ENCODE measurements at regions not wholly inside any gene's neighbourhood (a gene's known extent, or its start where the extent isn't known, plus 50 kb on each side); places are given as distances from the start of the nearest gene placed in this dataset.

DNA sequence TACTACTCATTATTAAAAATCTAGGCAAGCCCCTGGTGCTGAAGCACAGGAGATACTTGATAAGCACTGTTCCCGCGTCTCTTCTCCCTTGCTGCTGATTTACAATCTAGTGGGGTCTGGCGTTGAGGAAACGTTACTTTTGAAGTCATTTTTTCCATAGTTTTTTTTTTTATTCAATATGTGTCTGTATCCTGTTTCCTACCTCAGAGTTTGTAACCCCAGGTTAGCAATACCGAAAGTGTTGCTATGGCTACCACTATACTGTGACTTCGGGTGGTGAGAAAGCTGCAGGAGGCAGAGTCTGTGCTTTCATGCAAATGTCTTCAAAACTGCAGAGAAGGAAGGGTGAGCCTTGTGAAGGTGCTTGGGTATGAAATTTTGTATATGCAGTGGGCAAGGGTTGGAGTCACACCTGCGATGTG is 458.8 kb upstream of the GHITM start:
- H3K4me2 ChIP-seq (replicated peaks; ENCODE audit: extremely low read depth, low read length, poor library complexity, severe bottlenecking): no peak overlapping the region
- no peak overlapping the region for H3K27ac Mint-ChIP-seq

DNA sequence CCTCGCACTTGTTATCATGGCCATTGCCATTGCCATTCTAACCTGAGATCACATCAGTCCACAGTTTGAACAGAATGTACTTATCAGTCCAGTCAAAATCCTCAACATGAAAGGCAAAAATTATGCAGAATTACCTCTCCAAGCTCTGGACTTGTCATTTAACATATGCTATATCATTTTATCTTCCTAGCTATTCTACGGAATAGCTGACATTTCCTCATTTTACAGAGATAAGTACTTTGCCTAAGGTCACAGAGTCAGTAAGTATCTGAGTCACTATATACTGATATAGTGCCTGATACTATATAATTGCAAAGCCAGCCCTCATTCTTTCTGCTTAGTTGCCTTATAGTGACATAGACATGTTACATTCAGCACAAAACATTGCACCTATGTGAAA is 456.9 kb upstream of the GHITM start:
- Histone ChIP-seq H3K36me3 (replicated peaks in 1 of 2; ENCODE audit: control insufficient read depth in 1 of 2, insufficient read depth in 2 of 2, low read length in 2 of 2) (no peaks in the 10 kb centered on the region), H3K4me1 (ENCODE audit: control insufficient read depth in 1 of 2, insufficient read depth in 2 of 2, low read length in 2 of 2) (no peaks in the 10 kb centered on the region), H3K79me2 (ENCODE audit: insufficient read depth, low read length) (no peaks in the 10 kb centered on the region), H3K9me3 (replicated peaks in 1 of 2; ENCODE audit: control insufficient read depth in 1 of 2, insufficient read depth in 1 of 2, low read length in 2 of 2) (no peaks in the 10 kb centered on the region), H3K4me3 (replicated peaks in 1 of 3; ENCODE audit: low read depth in 2 of 3, low read length in 3 of 3) (no peak overlapping the region), H3K4me2 (replicated peaks; ENCODE audit: extremely low read depth, low read length, poor library complexity, severe bottlenecking) (no peak overlapping the region), H3K27ac (ENCODE audit: low read depth in 1 of 2, low read length in 2 of 2) (no peak overlapping the region), H2AFZ (ENCODE audit: insufficient read depth, low read depth, low read length, poor library complexity, severe bottlenecking) (no peak overlapping the region), H3K9ac (ENCODE audit: insufficient read depth, low read length, poor library complexity, severe bottlenecking) (no peak overlapping the region), H4K20me1 (ENCODE audit: insufficient read depth, low read length) (no peaks in the 10 kb centered on the region), H3K27me3 (ENCODE audit: control insufficient read depth in 2 of 2, insufficient read depth in 2 of 2, low read length in 2 of 2) (no peaks in the 10 kb centered on the region)
- H3K9me3 Mint-ChIP-seq: peaks cover 0 to 6% (median 0%) of the 10 kb centered on the region in 7 donors
- H3K36me3 Mint-ChIP-seq: no peaks in the 10 kb centered on the region
- no peak for DNase-seq
- H3K27ac Mint-ChIP-seq: no peak overlapping the region
- WGBS (ENCODE audit: insufficient coverage): 100% methylated on average over 1 of the region's 2 CpGs
- H3K4me1 Mint-ChIP-seq: no peaks in the 10 kb centered on the region
- intact Hi-C loops (cut with micrococcal nuclease): no loop called here
- no peak for TF ChIP-seq CTCF (IDR thresholded peaks at IDR 0.05)
- H3K27me3 Mint-ChIP-seq (ENCODE audit: low read depth in 3 of 3): no peaks in the 10 kb centered on the region
- H3K4me3 Mint-ChIP-seq: no peak overlapping the region

More for the DNA sequence above, 458.8 kb upstream of the GHITM start:
- DNase-seq: no peak
- Histone ChIP-seq H3K9me3 (replicated peaks in 1 of 2; ENCODE audit: control insufficient read depth in 1 of 2, insufficient read depth in 1 of 2, low read length in 2 of 2) (no peaks in the 10 kb centered on the region), H3K27me3 (ENCODE audit: control insufficient read depth in 2 of 2, insufficient read depth in 2 of 2, low read length in 2 of 2) (no peaks in the 10 kb centered on the region), H4K20me1 (ENCODE audit: insufficient read depth, low read length) (no peaks in the 10 kb centered on the region), H2AFZ (ENCODE audit: insufficient read depth, low read depth, low read length, poor library complexity, severe bottlenecking) (no peak overlapping the region), H3K79me2 (ENCODE audit: insufficient read depth, low read length) (no peaks in the 10 kb centered on the region), H3K9ac (ENCODE audit: insufficient read depth, low read length, poor library complexity, severe bottlenecking) (no peak overlapping the region), H3K4me3 (replicated peaks in 1 of 3; ENCODE audit: low read depth in 2 of 3, low read length in 3 of 3) (no peak overlapping the region), H3K4me1 (ENCODE audit: control insufficient read depth in 1 of 2, insufficient read depth in 2 of 2, low read length in 2 of 2) (no peaks in the 10 kb centered on the region), H3K27ac (ENCODE audit: low read depth in 1 of 2, low read length in 2 of 2) (no peak overlapping the region), H3K36me3 (replicated peaks in 1 of 2; ENCODE audit: control insufficient read depth in 1 of 2, insufficient read depth in 2 of 2, low read length in 2 of 2) (no peaks in the 10 kb centered on the region)
- no CpG with 5 or more reads among the region's 7 CpGs for WGBS (ENCODE audit: insufficient coverage)
- intact Hi-C loops (cut with micrococcal nuclease): no loop called here
- Mint-ChIP-seq H3K4me1 (no peaks in the 10 kb centered on the region), H3K36me3 (no peaks in the 10 kb centered on the region), H3K27me3 (ENCODE audit: low read depth in 3 of 3) (no peaks in the 10 kb centered on the region), H3K9me3 (peaks cover 0 to 6% (median 0%) of the 10 kb centered on the region in 7 donors), H3K4me3 (no peak overlapping the region)
- no peak for TF ChIP-seq CTCF (IDR thresholded peaks at IDR 0.05)

Measured in CD14-positive monocyte (primary cell).